GM12872 (cell line): ENCODE measurements at regions not wholly inside any gene's neighbourhood (a gene's known extent, or its start where the extent isn't known, plus 50 kb on each side); places are given as distances from the start of the nearest gene placed in this dataset.

Experiments used
- TF ChIP-seq, protein P1 (sequence below): IDR thresholded peaks from 3 replicates; pipeline ENCODE4 v1.5.1; 2011; ENCODE audit warnings: low read depth, mild to moderate bottlenecking, low read length, moderate library complexity; ENCODE audit not compliant: insufficient read depth

DNA sequence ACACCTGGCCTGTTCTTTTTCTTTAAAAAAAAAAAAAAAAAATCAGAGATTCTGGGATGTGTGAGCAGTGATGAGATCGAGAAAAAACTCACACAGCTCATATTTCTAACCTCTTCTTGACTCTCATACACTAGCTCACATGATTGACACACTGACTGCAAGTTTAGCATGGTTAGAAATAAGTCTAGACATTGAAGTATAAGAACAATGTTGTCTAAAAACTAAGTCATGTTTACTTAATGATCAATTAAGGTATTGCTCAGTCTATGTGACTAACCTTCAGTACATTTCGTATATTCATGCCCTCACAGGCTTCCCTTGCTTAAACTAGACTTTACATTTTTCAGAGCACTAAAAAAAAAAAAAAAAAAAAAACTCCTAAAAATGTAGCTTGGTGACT lies 775.1 kb downstream of the GATA3 start:
- TF ChIP-seq, protein P1, sequence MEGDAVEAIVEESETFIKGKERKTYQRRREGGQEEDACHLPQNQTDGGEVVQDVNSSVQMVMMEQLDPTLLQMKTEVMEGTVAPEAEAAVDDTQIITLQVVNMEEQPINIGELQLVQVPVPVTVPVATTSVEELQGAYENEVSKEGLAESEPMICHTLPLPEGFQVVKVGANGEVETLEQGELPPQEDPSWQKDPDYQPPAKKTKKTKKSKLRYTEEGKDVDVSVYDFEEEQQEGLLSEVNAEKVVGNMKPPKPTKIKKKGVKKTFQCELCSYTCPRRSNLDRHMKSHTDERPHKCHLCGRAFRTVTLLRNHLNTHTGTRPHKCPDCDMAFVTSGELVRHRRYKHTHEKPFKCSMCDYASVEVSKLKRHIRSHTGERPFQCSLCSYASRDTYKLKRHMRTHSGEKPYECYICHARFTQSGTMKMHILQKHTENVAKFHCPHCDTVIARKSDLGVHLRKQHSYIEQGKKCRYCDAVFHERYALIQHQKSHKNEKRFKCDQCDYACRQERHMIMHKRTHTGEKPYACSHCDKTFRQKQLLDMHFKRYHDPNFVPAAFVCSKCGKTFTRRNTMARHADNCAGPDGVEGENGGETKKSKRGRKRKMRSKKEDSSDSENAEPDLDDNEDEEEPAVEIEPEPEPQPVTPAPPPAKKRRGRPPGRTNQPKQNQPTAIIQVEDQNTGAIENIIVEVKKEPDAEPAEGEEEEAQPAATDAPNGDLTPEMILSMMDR = no peak

DNA sequence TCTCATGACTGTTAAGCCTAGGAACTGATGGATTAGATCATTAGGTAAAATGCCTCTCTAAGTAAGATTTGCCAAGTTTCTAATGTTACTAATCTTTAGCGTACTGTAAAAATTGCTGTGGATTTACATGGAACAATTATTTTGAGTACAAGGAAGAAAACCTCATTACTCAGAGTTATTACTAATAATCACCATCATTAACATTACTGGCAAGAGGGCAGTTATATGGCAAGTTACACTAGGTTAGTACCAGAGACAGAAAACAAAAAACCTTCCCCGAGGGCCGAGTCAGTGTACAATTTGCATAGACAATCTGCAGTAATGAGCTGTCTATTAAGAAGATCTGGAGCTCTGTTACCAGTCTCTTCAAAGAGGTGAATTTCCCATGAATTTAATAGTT lies 775.6 kb downstream of the GATA3 start:
- TF ChIP-seq, protein P1 = no peak

DNA sequence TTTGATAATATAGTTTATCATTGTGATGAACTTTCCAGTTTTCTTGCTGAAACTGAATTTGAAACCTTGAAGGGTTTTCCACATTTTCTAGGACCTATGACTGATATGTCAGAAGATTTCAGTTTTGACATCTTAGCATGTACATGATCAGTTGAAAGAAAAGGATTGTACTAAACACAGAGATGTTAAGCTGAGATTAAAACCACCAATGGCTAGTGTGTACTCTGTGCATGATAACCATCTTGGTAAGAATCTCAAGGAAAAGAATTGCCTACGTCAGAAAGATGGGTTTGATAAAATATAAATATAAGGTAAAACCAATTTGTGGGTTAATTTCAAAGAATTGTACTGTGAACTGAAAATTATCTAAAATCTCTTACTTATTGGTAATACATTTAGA lies 776.4 kb downstream of the GATA3 start:
- TF ChIP-seq, protein P1 = no peak

DNA sequence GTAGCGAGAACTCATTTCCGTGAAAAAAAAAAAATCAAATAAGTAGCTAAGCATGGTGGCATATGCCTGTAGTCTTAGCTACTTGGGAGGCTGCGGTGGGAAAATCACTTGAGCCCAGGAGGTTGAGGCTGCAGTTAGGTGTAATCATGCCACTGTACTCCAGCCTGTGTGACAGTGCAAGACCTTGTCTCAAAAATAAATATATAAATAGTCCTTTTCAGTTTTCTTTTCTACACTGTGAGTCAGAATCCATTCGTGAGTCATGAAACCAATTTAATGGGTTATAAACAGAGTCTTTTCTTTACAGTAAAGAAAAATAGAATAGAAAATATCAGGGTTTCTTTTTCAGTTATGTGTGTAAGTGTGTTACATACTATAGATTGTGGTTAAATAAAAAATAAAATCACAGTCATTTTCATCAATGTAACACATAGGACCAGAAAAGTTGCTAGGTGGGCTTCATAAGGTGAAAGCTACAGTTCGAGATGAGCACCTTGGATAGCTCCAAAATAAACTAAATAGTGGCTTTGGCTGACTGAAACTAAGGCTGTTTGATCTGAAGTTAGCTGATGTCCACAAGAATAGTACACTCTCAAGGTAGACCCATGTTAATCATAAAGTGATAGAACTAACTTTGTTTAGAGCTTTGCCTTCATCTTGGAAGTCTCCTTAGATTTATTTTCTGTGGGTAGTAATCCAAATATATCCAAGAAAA lies 781.1 kb downstream of the GATA3 start:
- TF ChIP-seq, protein P1 = no peak

DNA sequence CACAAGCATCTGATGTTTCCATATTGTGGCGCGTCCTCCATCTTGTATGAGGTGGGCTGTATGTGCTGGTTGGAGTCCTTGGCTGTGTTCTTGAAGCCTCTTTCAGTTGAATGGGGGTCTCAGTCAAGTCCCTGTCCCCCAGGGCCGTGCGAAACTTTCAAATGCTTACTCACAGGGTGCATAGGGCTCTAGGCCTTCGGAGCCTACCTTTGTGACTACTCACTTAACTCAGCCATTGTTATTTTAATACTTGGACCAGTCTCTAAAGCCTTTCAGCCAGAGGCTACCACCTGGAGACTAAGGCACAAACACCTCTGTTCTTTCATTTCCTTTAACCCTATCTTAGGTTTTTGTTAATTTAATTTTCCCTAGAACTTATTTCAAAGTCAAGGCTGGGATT lies 785.9 kb downstream of the GATA3 start:
- TF ChIP-seq, protein P1 = no peak

DNA sequence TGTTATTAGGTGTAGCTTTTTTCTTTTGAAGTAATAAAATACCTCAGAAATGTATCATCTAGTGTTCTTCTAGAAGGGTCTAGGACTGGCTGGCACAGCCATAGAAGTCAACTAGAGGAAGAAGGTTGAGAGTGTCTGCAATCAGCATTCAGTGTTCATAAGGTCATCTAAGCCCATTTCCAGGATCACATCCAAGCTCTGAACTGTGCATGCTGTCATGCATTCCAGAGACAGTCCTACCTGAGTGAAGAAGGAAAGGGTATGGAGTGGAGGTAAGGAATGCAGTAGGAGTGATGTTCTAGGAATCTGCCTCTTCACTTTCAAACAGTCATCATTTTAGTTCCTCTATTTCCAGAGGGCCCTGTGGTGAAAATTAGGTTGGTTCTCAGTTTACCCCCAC lies 789.7 kb downstream of the GATA3 start:
- TF ChIP-seq, protein P1 = no peak

DNA sequence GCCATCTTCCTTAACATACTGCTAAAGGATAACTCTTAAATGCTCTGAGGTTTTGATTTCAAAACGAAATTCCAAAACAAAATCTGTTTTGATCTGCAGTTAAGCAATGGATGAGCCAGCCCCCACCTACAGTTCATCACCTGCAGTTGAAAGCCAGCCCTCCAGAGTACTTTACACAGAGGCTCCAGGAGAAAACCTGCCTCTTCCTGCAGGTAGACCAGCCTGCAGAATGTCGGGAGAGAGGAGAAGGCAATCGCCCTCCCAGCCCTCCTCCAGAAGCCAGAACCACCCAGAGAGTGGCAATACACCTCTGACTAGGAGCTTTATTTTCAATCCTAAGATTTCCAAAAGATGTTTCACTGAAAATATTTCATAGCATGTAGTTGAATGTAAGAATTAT lies 798.1 kb downstream of the GATA3 start:
- TF ChIP-seq, protein P1 = no peak
